SK-N-SH (cell line): ENCODE measurements at regions not wholly inside any gene's neighbourhood (a gene's known extent, or its start where the extent isn't known, plus 50 kb on each side); places are given as distances from the start of the nearest gene placed in this dataset.

Experiments
- CTCF ChIA-PET: fragments of 300-600, 350-600 bp; formaldehyde crosslinking; extraction: SDS; loops from one replicate; lab custom pipeline; 2021; lab: Yijun Ruan, JAX
- POLR2A ChIA-PET: fragments of 350-600 bp; sonication (Branson Sonifier 250); formaldehyde crosslinking; extraction: SDS; loops from one replicate; lab custom pipeline; 2020; ENCODE audit warnings: antibody characterized with exemption, inconsistent platforms; lab: Yijun Ruan, JAX
- DNase-seq: peaks from one replicate; pipeline ENCODE4 v3.0.0; 2012
- H2AFZ ChIP-seq: fragments of 200-600 bp; sonication (generic); 2 replicates; pipeline ENCODE4 v1.8.1; 2016; ENCODE audit warnings: antibody characterized with exemption, mild to moderate bottlenecking, low read depth
- H3F3A ChIP-seq: fragments of 200-600 bp; sonication (generic); replicated peaks from 2 replicates; pipeline ENCODE3; 2016; ENCODE audit warnings: antibody characterized with exemption, mild to moderate bottlenecking; ENCODE audit not compliant: insufficient read depth
- H3K27ac ChIP-seq, 2 experiments: fragments of 200-500 bp in 1 of 2; fragments of 200-600 bp in 1 of 2; sonication (Bioruptor generic) in 1 of 2; sonication (generic), shearing (Covaris generic) in 1 of 2; 2 replicates each; pipeline versions ENCODE4 v1.5.1 to v1.6.1; 2014 to 2016; ENCODE audit warnings: low read depth in 2 of 2, inconsistent platforms in 1 of 2, low read length in 1 of 2, mild to moderate bottlenecking in 1 of 2, mixed read lengths in 1 of 2
- H3K27me3 ChIP-seq: fragments of 200-600 bp; sonication (generic), shearing (Covaris generic); 2 replicates; pipeline ENCODE4 v1.6.1; 2016; ENCODE audit warnings: mixed run types; ENCODE audit not compliant: insufficient read depth
- H3K36me3 ChIP-seq, 2 experiments: fragments of 200-500 bp in 1 of 2; fragments of 200-600 bp in 1 of 2; sonication (Bioruptor generic) in 1 of 2; sonication (generic) in 1 of 2; replicated peaks in 1 of 2; 2 replicates each; pipeline versions ENCODE3 to v1.5.1; 2014 to 2016; ENCODE audit warnings: low read length in 1 of 2, mild to moderate bottlenecking in 1 of 2; ENCODE audit not compliant: insufficient read depth in 2 of 2, control insufficient read depth in 1 of 2
- H3K4me1 ChIP-seq, 2 experiments: fragments of 200-500 bp in 1 of 2; fragments of 200-600 bp in 1 of 2; sonication (Bioruptor generic) in 1 of 2; sonication (generic), shearing (Covaris generic) in 1 of 2; 2 replicates each; pipeline versions ENCODE4 v1.5.1 to v1.6.1; 2014 to 2016; ENCODE audit warnings: low read depth in 1 of 2, low read length in 1 of 2, mixed run types in 1 of 2; ENCODE audit not compliant: insufficient read depth in 2 of 2, control insufficient read depth in 1 of 2
- H3K4me2 ChIP-seq: fragments of 200-600 bp; sonication (generic), shearing (Covaris generic); 2 replicates; pipeline ENCODE4 v1.6.1; 2017; ENCODE audit warnings: mixed run types
- H3K4me3 ChIP-seq, 2 experiments: fragments of 200-500 bp in 1 of 2; fragments of 200-600 bp in 1 of 2; sonication (Bioruptor generic) in 1 of 2; sonication (generic), shearing (Covaris generic) in 1 of 2; 2 replicates each; pipeline versions ENCODE4 v1.5.1 to v1.8.1; 2014 to 2016; ENCODE audit warnings: low read depth in 2 of 2, inconsistent platforms in 1 of 2, low read length in 1 of 2, mild to moderate bottlenecking in 1 of 2, mixed read lengths in 1 of 2, moderate library complexity in 1 of 2
- H3K79me2 ChIP-seq: fragments of 200-600 bp; sonication (generic); 2 replicates; pipeline ENCODE4 v1.8.1; 2017; ENCODE audit warnings: mild to moderate bottlenecking; ENCODE audit not compliant: insufficient read depth
- H3K9ac ChIP-seq: fragments of 200-600 bp; sonication (generic); 2 replicates; pipeline ENCODE4 v1.6.1; 2017; ENCODE audit warnings: mixed run types
- H3K9me2 ChIP-seq: fragments of 200-600 bp; sonication (generic); 2 replicates; pipeline ENCODE4 v1.6.1; 2017; ENCODE audit warnings: mixed run types
- H3K9me3 ChIP-seq: fragments of 200-600 bp; sonication (generic); 2 replicates; pipeline ENCODE4 v1.6.1; 2017; ENCODE audit warnings: mixed run types, mild to moderate bottlenecking, moderate library complexity
- H4K20me1 ChIP-seq: fragments of 200-600 bp; sonication (generic); 2 replicates; pipeline ENCODE4 v1.6.1; 2017; ENCODE audit warnings: mild to moderate bottlenecking, mixed run types; ENCODE audit not compliant: insufficient read depth
- FOSL2 ChIP-seq: IDR thresholded peaks from 2 replicates; pipeline ENCODE4 v1.4.0; 2012; ENCODE audit warnings: low read depth, mild to moderate bottlenecking, moderate library complexity, borderline replicate concordance
- JUND ChIP-seq: IDR thresholded peaks from 2 replicates; pipeline ENCODE4 v1.4.0; 2012
- MAX ChIP-seq: IDR thresholded peaks from 2 replicates; pipeline ENCODE4 v1.4.0; 2012; ENCODE audit warnings: low read depth
- MXI1 ChIP-seq: IDR thresholded peaks from 2 replicates; pipeline ENCODE4 v1.6.1; 2012; ENCODE audit warnings: mild to moderate bottlenecking, low read depth, low read length, improper control_type of control experiment
- RCOR1 ChIP-seq: fragments of 150-350 bp; IDR thresholded peaks from 2 replicates; pipeline ENCODE4 v1.6.1; 2017; ENCODE audit warnings: antibody characterized with exemption, low read length
- REST ChIP-seq: IDR thresholded peaks from 2 replicates; pipeline ENCODE4 v1.6.1; 2012; ENCODE audit warnings: mild to moderate bottlenecking, low read depth, low read length, moderate library complexity
- RXRA ChIP-seq: IDR thresholded peaks from 2 replicates; pipeline ENCODE4 v1.4.0; 2012; ENCODE audit warnings: low read depth, mild to moderate bottlenecking, borderline replicate concordance
- SIN3A ChIP-seq: IDR thresholded peaks from 2 replicates; pipeline ENCODE4 v1.6.1; 2012; ENCODE audit warnings: low read depth, mild to moderate bottlenecking, low read length, moderate library complexity, borderline replicate concordance
- SMC3 ChIP-seq: IDR thresholded peaks from 2 replicates; pipeline ENCODE4 v1.6.1; 2012; ENCODE audit warnings: low read depth, low read length, improper control_type of control experiment
- YY1 ChIP-seq: IDR thresholded peaks from 2 replicates; pipeline ENCODE4 v1.4.0; 2012; ENCODE audit warnings: low read depth, mild to moderate bottlenecking
- ZBTB33 ChIP-seq: IDR thresholded peaks from 2 replicates; pipeline ENCODE4 v1.4.0; 2012; ENCODE audit warnings: low read depth, borderline replicate concordance
- WGBS: methylation state at CpG from one replicate; pipeline ENCODE4 v1.1.6; 2017; ENCODE audit warnings: low lambda C conversion rate; 5-methylcytosine and 5-hydroxymethylcytosine counted together

DNA sequence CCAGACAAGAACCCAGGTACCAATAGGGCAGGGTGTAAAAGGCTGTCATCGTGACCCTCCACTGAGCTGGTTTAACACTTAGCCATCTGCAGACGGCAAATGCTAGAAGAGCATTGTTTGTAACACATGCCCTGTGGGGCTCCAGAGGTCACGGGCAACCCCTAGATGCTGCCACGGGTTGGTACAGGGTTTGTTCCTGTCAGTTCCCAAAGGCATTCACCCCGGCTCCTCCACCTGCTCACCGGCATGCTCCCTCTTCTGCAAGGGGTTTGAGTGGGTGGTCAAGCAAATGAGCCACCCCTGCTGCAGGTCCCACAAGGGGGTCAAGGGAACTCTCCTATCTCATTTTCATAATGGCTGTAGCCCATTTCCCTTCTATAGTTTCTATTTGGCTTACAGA is 229.3 kb downstream of the ZPLD1 start:
- no peak for TF ChIP-seq SIN3A
- no peak for TF ChIP-seq JUND
- no peak for TF ChIP-seq RXRA
- no peak for TF ChIP-seq MAX
- no peak for TF ChIP-seq MXI1
- TF ChIP-seq FOSL2, result no peak
- no peak for TF ChIP-seq SMC3
- TF ChIP-seq RCOR1, result no peak
- no peak for TF ChIP-seq REST
- no peak for TF ChIP-seq YY1
- TF ChIP-seq ZBTB33, result no peak
- Histone ChIP-seq H3K4me1 (no peaks in the 10 kb centered on the region), H4K20me1 (no peaks in the 10 kb centered on the region), H3K4me3 (no peak overlapping the region), H2AFZ (no peak overlapping the region), H3K9ac (no peak overlapping the region), H3F3A (no peaks in the 10 kb centered on the region), H3K9me3 (no peaks in the 10 kb centered on the region), H3K79me2 (no peaks in the 10 kb centered on the region), H3K9me2 (no peaks in the 10 kb centered on the region), H3K27me3 (no peaks in the 10 kb centered on the region), H3K4me2 (no peak overlapping the region), H3K27ac (no peak overlapping the region), H3K36me3 (no peaks in the 10 kb centered on the region)
- POLR2A ChIA-PET, result no interaction called here
- 65% methylated on average over 6 of the region's 6 CpGs for WGBS
- DNase-seq, result no peak
- CTCF ChIA-PET, result interaction anchor here (2.2 kb wide), 1 partner anchor 9 kb away, joined by 9 read pairs; no protein-coding TSS in a partner anchor

- H3K9ac ChIP-seq, result no peak overlapping the region
- CTCF ChIA-PET, result interaction anchor here (2.2 kb wide), 1 partner anchor 8 kb away, joined by 9 read pairs; no protein-coding TSS in a partner anchor
- no peaks in the 10 kb centered on the region for H3K9me2 ChIP-seq
- no peaks in the 10 kb centered on the region for H3K4me1 ChIP-seq
- H3K36me3 ChIP-seq, result no peaks in the 10 kb centered on the region
- no peaks in the 10 kb centered on the region for H4K20me1 ChIP-seq
- POLR2A ChIA-PET, result no interaction called here
- 41% methylated on average over 4 of the region's 4 CpGs for WGBS
- H3K27me3 ChIP-seq, result no peaks in the 10 kb centered on the region
- no peak overlapping the region for H3K4me3 ChIP-seq
- no peaks in the 10 kb centered on the region for H3F3A ChIP-seq
- no peak overlapping the region for H2AFZ ChIP-seq
- H3K27ac ChIP-seq, result no peak overlapping the region
- no peaks in the 10 kb centered on the region for H3K9me3 ChIP-seq
- no peak overlapping the region for H3K4me2 ChIP-seq
- no peak for TF ChIP-seq RXRA
- no peak for TF ChIP-seq SIN3A
- no peak for TF ChIP-seq RCOR1
- DNase-seq, result no peak
- no peaks in the 10 kb centered on the region for H3K79me2 ChIP-seq
Observed at GRCh38 chr3:102665183-102665582, 230.4 kb downstream of the ZPLD1 start.
